Mucosa of stomach (tissue), 1 donor: ENCODE measurements at regions not wholly inside any gene's neighbourhood (a gene's known extent, or its start where the extent isn't known, plus 50 kb on each side); places are given as distances from the start of the nearest gene placed in this dataset.

Source experiments
- H3K27me3 ChIP-seq: one replicate; pipeline ENCODE4 v1.7.0; 2013; ENCODE audit warnings: mild to moderate bottlenecking, low read length; ENCODE audit not compliant: control insufficient read depth, insufficient read depth
- H3K36me3 ChIP-seq: one replicate; pipeline ENCODE4 v1.7.0; 2013; ENCODE audit warnings: low read length; ENCODE audit not compliant: control insufficient read depth, insufficient read depth
- H3K4me1 ChIP-seq: one replicate; pipeline ENCODE4 v1.7.0; 2013; ENCODE audit warnings: mild to moderate bottlenecking, low read length; ENCODE audit not compliant: control insufficient read depth, insufficient read depth
- H3K4me3 ChIP-seq: one replicate; pipeline ENCODE4 v1.7.0; 2013; ENCODE audit warnings: low read length
- H3K9ac ChIP-seq: one replicate; pipeline ENCODE4 v1.7.0; 2013; ENCODE audit warnings: mild to moderate bottlenecking, low read length, moderate library complexity
- H3K9me3 ChIP-seq: one replicate; pipeline ENCODE4 v1.7.0; 2013; ENCODE audit warnings: mild to moderate bottlenecking, low read length, moderate library complexity; ENCODE audit not compliant: control insufficient read depth
- donor health status: Pancreatic carcinoma.

- no peak overlapping the region for H3K9ac ChIP-seq
- no peak overlapping the region for H3K4me3 ChIP-seq
- H3K27me3 ChIP-seq: no peaks in the 10 kb centered on the region
- no peaks in the 10 kb centered on the region for H3K9me3 ChIP-seq
- no peaks in the 10 kb centered on the region for H3K36me3 ChIP-seq
- no peaks in the 10 kb centered on the region for H3K4me1 ChIP-seq
These were observed 883.0 kb upstream of the FLRT2 start for GRCh38 chr14:84646786-84647500.

GRCh38 chr14:84655014-84655413 is 874.9 kb upstream of the FLRT2 start:
- Histone ChIP-seq H3K27me3 (no peaks in the 10 kb centered on the region), H3K4me3 (no peak overlapping the region), H3K36me3 (no peaks in the 10 kb centered on the region), H3K9me3 (no peaks in the 10 kb centered on the region), H3K4me1 (no peaks in the 10 kb centered on the region), H3K9ac (no peak overlapping the region)

GRCh38 chr14:84657911-84658310 is 872.0 kb upstream of the FLRT2 start:
- Histone ChIP-seq H3K36me3 (no peaks in the 10 kb centered on the region), H3K27me3 (no peaks in the 10 kb centered on the region), H3K9me3 (no peaks in the 10 kb centered on the region), H3K9ac (no peak overlapping the region), H3K4me3 (no peak overlapping the region), H3K4me1 (no peaks in the 10 kb centered on the region)

- H3K4me3 ChIP-seq: no peak overlapping the region
- H3K9ac ChIP-seq: no peak overlapping the region
- H3K4me1 ChIP-seq: no peaks in the 10 kb centered on the region
- H3K27me3 ChIP-seq: no peaks in the 10 kb centered on the region
- no peaks in the 10 kb centered on the region for H3K9me3 ChIP-seq
- H3K36me3 ChIP-seq: no peaks in the 10 kb centered on the region
These were observed 859.1 kb upstream of the FLRT2 start for GRCh38 chr14:84670796-84671195.

- no peak overlapping the region for H3K9ac ChIP-seq
- H3K36me3 ChIP-seq: no peaks in the 10 kb centered on the region
- H3K4me1 ChIP-seq: no peaks in the 10 kb centered on the region
- H3K9me3 ChIP-seq: no peaks in the 10 kb centered on the region
- H3K4me3 ChIP-seq: no peak overlapping the region
- H3K27me3 ChIP-seq: no peaks in the 10 kb centered on the region
These were observed 858.2 kb upstream of the FLRT2 start for GRCh38 chr14:84671776-84672175.

GRCh38 chr14:84674636-84675035 is 855.3 kb upstream of the FLRT2 start:
- Histone ChIP-seq H3K9me3 (no peaks in the 10 kb centered on the region), H3K9ac (no peak overlapping the region), H3K4me1 (no peaks in the 10 kb centered on the region), H3K4me3 (no peak overlapping the region), H3K27me3 (no peaks in the 10 kb centered on the region), H3K36me3 (no peaks in the 10 kb centered on the region)

GRCh38 chr14:84686550-84686949 is 843.4 kb upstream of the FLRT2 start:
- Histone ChIP-seq H3K27me3 (no peaks in the 10 kb centered on the region), H3K36me3 (no peaks in the 10 kb centered on the region), H3K9ac (no peak overlapping the region), H3K4me3 (no peak overlapping the region), H3K9me3 (no peaks in the 10 kb centered on the region), H3K4me1 (no peaks in the 10 kb centered on the region)

- H3K4me3 ChIP-seq: no peak overlapping the region
- H3K9me3 ChIP-seq: no peaks in the 10 kb centered on the region
- H3K4me1 ChIP-seq: no peaks in the 10 kb centered on the region
- no peaks in the 10 kb centered on the region for H3K36me3 ChIP-seq
- no peaks in the 10 kb centered on the region for H3K27me3 ChIP-seq
- no peak overlapping the region for H3K9ac ChIP-seq
These were observed 841.5 kb upstream of the FLRT2 start for GRCh38 chr14:84688297-84689025.

GRCh38 chr14:84694161-84694560 is 835.8 kb upstream of the FLRT2 start:
- Histone ChIP-seq H3K9ac (no peak overlapping the region), H3K4me3 (no peak overlapping the region), H3K4me1 (no peaks in the 10 kb centered on the region)

GRCh38 chr14:84704601-84705000 is 825.3 kb upstream of the FLRT2 start:
- Histone ChIP-seq H3K4me1 (no peaks in the 10 kb centered on the region), H3K36me3 (no peaks in the 10 kb centered on the region), H3K9ac (no peak overlapping the region), H3K27me3 (no peaks in the 10 kb centered on the region), H3K4me3 (no peak overlapping the region), H3K9me3 (no peaks in the 10 kb centered on the region)

More at GRCh38 chr14:84694161-84694560, 835.8 kb upstream of the FLRT2 start:
- Histone ChIP-seq H3K36me3 (no peaks in the 10 kb centered on the region), H3K27me3 (no peaks in the 10 kb centered on the region), H3K9me3 (no peaks in the 10 kb centered on the region)

GRCh38 chr14:84707830-84708229 is 822.1 kb upstream of the FLRT2 start:
- Histone ChIP-seq H3K36me3 (no peaks in the 10 kb centered on the region), H3K9me3 (no peaks in the 10 kb centered on the region), H3K27me3 (no peaks in the 10 kb centered on the region), H3K9ac (no peak overlapping the region), H3K4me3 (no peak overlapping the region), H3K4me1 (no peaks in the 10 kb centered on the region)

- no peaks in the 10 kb centered on the region for H3K9me3 ChIP-seq
- no peaks in the 10 kb centered on the region for H3K27me3 ChIP-seq
- H3K4me3 ChIP-seq: no peak overlapping the region
- H3K4me1 ChIP-seq: no peaks in the 10 kb centered on the region
- no peaks in the 10 kb centered on the region for H3K36me3 ChIP-seq
- no peak overlapping the region for H3K9ac ChIP-seq
These were observed 821.1 kb upstream of the FLRT2 start for GRCh38 chr14:84708865-84709264.
